HepG2 (cell line): ENCODE measurements at regions not wholly inside any gene's neighbourhood (a gene's known extent, or its start where the extent isn't known, plus 50 kb on each side); places are given as distances from the start of the nearest gene placed in this dataset.

ENCODE experiments used
- ATAC-seq: fragments of 200-7000 bp; cut with Tn5 transposase; 3 replicates; pipeline ENCODE4 v1.9.1; 2020; ENCODE audit warnings: mild to moderate bottlenecking, moderate library complexity
- BruUV-seq: library from RNA; stranded (reverse); fragments of 400-500 nt; replicated peaks from 2 replicates; lab custom pipeline; 2021; lab: Mats Ljungman, UMichigan
- CTCF ChIA-PET: fragments of 300-600 bp; formaldehyde crosslinking; extraction: SDS; loops from one replicate; lab custom pipeline; 2021; ENCODE audit warnings: low total read pairs, inconsistent platforms, low intra/inter-chr PET ratio; lab: Yijun Ruan, JAX
- POLR2A ChIA-PET: fragments of 350-600 bp; sonication (Branson Sonifier 250); formaldehyde crosslinking; loops from one replicate; lab custom pipeline; 2020; ENCODE audit warnings: antibody characterized with exemption, inconsistent platforms; lab: Yijun Ruan, JAX
- DNase-seq: peaks from one replicate; pipeline ENCODE4 v3.0.0-alpha.2; 2015; ENCODE audit warnings: low spot score
- FAIRE-seq: peaks from 3 replicates; lab custom pipeline; 2011; peaks lifted over from hg19 to GRCh38; lab: Jason Lieb, UNC
- H2AFZ ChIP-seq: one replicate; pipeline ENCODE4 v1.6.1; 2011; ENCODE audit warnings: low read length, inconsistent platforms
- H3K27ac ChIP-seq: fragments of 300-600 bp; 3 replicates; pipeline ENCODE4 v1.8.0; 2011; ENCODE audit warnings: mixed run types, mild to moderate bottlenecking, mixed read lengths, low read length, inconsistent platforms; ENCODE audit not compliant: insufficient read depth; ENCODE audit errors: extremely low read length
- H3K27me3 ChIP-seq, 2 experiments: fragments of 200-600 bp in 1 of 2; 2 replicates in 1 of 2; 3 replicates in 1 of 2; pipeline versions ENCODE4 v1.6.0 to v1.8.0; 2011; ENCODE audit warnings: low read length in 2 of 2, mild to moderate bottlenecking in 2 of 2, moderate library complexity in 2 of 2, inconsistent platforms in 1 of 2; ENCODE audit not compliant: insufficient read depth in 2 of 2, control insufficient read depth in 1 of 2
- H3K36me3 ChIP-seq, 2 experiments: fragments of 200-600 bp in 1 of 2; replicated peaks in 1 of 2; 2 replicates in 1 of 2; 3 replicates in 1 of 2; pipeline versions ENCODE4 v1.5.1 to v1.8.0; 2011; ENCODE audit warnings: low read length in 2 of 2, inconsistent platforms in 1 of 2; ENCODE audit not compliant: insufficient read depth in 2 of 2, control insufficient read depth in 1 of 2
- H3K4me1 ChIP-seq: 2 replicates; pipeline ENCODE4 v1.5.1; 2012; ENCODE audit warnings: low read length, inconsistent platforms; ENCODE audit not compliant: insufficient read depth
- H3K4me2 ChIP-seq: 2 replicates; pipeline ENCODE4 v1.6.0; 2011; ENCODE audit warnings: low read depth, low read length, inconsistent platforms
- H3K4me3 ChIP-seq, 3 experiments: fragments of 200-600 bp in 1 of 3; sonication (generic), shearing (Covaris generic) in 1 of 3; replicated peaks in 1 of 3; 2 replicates each; pipeline ENCODE4 v1.5.1; 2011 to 2016; ENCODE audit warnings: low read length in 3 of 3, inconsistent platforms in 2 of 3, low read depth in 2 of 3, mild to moderate bottlenecking in 2 of 3, control low read depth in 1 of 3, mixed read lengths in 1 of 3; ENCODE audit not compliant: insufficient read depth in 1 of 3
- H3K79me2 ChIP-seq: one replicate; pipeline ENCODE4 v1.6.1; 2011; ENCODE audit warnings: low read length, inconsistent platforms; ENCODE audit not compliant: insufficient read depth
- H3K9ac ChIP-seq: 2 replicates; pipeline ENCODE4 v1.6.0; 2011; ENCODE audit warnings: mild to moderate bottlenecking, low read depth, low read length, inconsistent platforms; ENCODE audit not compliant: insufficient read depth
- H3K9me3 ChIP-seq: 2 replicates; pipeline ENCODE4 v1.5.1; 2012; ENCODE audit warnings: mild to moderate bottlenecking, low read length
- H4K20me1 ChIP-seq: 2 replicates; pipeline ENCODE4 v1.6.0; 2011; ENCODE audit warnings: inconsistent platforms, mild to moderate bottlenecking, low read length, moderate library complexity; ENCODE audit not compliant: insufficient read depth
- CEBPG ChIP-seq: IDR thresholded peaks from 2 replicates; pipeline ENCODE4 v1.6.1; 2016
- DR1 ChIP-seq: sonication (generic); formaldehyde crosslinking; IDR thresholded peaks from 2 replicates; pipeline ENCODE4 v1.8.0; 2021; ENCODE audit warnings: mild to moderate bottlenecking, missing genetic modification reagents, inconsistent platforms
- HNF4G ChIP-seq, 2 experiments: sonication (generic) in 1 of 2; formaldehyde crosslinking in 1 of 2; IDR thresholded peaks; 2 replicates each; pipeline versions ENCODE4 v1.4.0 to v1.6.1; 2011 to 2020; ENCODE audit warnings: borderline replicate concordance in 2 of 2, low read depth in 2 of 2, mild to moderate bottlenecking in 2 of 2, low read length in 1 of 2, missing genetic modification reagents in 1 of 2, moderate library complexity in 1 of 2
- KDM3A ChIP-seq: IDR thresholded peaks from 2 replicates; pipeline ENCODE4 v1.6.1; 2018; ENCODE audit warnings: low read depth, missing compliant biosample characterization
- LBX2 ChIP-seq: sonication (generic); formaldehyde crosslinking; IDR thresholded peaks from 2 replicates; pipeline ENCODE4 v1.5.0; 2020; ENCODE audit warnings: missing genetic modification reagents, mild to moderate bottlenecking, borderline replicate concordance
- MTA1 ChIP-seq: sonication (generic); formaldehyde crosslinking; IDR thresholded peaks from 2 replicates; pipeline ENCODE4 v1.4.0; 2020; ENCODE audit warnings: missing genetic modification reagents, mild to moderate bottlenecking, borderline replicate concordance
- SSRP1 ChIP-seq: IDR thresholded peaks from 2 replicates; pipeline ENCODE4 v1.6.1; 2016; ENCODE audit warnings: control low read depth
- TEAD3 ChIP-seq: optimal IDR thresholded peaks from 2 replicates; pipeline ENCODE3; 2016; ENCODE audit warnings: borderline replicate concordance
- ZNF362 ChIP-seq: sonication (generic); formaldehyde crosslinking; IDR thresholded peaks from 2 replicates; pipeline ENCODE4 v1.4.0; 2020; ENCODE audit warnings: missing genetic modification reagents, mild to moderate bottlenecking, borderline replicate concordance
- in situ Hi-C: cut with HindIII; loops from 2 replicates; pipeline ENCODE4 v1.10.0; 2017; ENCODE audit warnings: low pct_unique_long_range_greater_than_20kb; ENCODE audit not compliant: extremely low pct_ligation_motif_present
- intact Hi-C: fragments of 100-400 bp; cut with micrococcal nuclease; formaldehyde crosslinking; loops from one replicate; pipeline ENCODE4 v1.10.0; 2022; ENCODE audit not compliant: unreplicated experiment
- TF ChIP-seq, protein P1 (sequence below): sonication (generic); formaldehyde crosslinking; IDR thresholded peaks from 2 replicates; pipeline ENCODE4 v1.8.1; 2022; ENCODE audit warnings: low read depth, mild to moderate bottlenecking, missing genetic modification reagents
- TF ChIP-seq, protein P2 (sequence below): sonication (generic); formaldehyde crosslinking; IDR thresholded peaks from 2 replicates; pipeline ENCODE4 v1.4.0; 2020; ENCODE audit warnings: mild to moderate bottlenecking, missing genetic modification reagents

DNA sequence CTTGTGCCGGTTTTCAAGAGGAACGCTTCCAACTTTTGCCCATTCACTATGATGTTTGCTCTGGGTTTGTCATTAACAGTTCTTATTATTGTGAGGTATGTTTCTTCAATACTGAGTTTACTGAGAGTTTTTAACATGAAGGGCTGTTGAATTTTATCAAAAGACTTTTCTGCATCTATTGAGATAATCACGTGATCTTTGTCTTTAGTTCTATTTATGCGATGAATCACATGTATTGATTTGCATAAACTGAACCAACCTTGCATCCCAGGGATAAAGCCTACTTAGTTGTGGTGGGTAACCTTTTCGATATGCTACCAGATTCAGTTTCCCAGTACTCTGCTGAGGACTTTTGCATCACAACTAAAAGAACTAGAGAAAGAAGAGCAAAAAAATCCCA is 318.0 kb downstream of the GASK1B start (continued):
- TF ChIP-seq HNF4G (IDR thresholded peaks at IDR 0.05; ENCODE audit: borderline replicate concordance, low read depth, low read length): no peak
- no peak for TF ChIP-seq HNF4G (CRISPR knock-in tag; IDR thresholded peaks at IDR 0.05; ENCODE audit: borderline replicate concordance, low read depth)
- TF ChIP-seq, protein P1, sequence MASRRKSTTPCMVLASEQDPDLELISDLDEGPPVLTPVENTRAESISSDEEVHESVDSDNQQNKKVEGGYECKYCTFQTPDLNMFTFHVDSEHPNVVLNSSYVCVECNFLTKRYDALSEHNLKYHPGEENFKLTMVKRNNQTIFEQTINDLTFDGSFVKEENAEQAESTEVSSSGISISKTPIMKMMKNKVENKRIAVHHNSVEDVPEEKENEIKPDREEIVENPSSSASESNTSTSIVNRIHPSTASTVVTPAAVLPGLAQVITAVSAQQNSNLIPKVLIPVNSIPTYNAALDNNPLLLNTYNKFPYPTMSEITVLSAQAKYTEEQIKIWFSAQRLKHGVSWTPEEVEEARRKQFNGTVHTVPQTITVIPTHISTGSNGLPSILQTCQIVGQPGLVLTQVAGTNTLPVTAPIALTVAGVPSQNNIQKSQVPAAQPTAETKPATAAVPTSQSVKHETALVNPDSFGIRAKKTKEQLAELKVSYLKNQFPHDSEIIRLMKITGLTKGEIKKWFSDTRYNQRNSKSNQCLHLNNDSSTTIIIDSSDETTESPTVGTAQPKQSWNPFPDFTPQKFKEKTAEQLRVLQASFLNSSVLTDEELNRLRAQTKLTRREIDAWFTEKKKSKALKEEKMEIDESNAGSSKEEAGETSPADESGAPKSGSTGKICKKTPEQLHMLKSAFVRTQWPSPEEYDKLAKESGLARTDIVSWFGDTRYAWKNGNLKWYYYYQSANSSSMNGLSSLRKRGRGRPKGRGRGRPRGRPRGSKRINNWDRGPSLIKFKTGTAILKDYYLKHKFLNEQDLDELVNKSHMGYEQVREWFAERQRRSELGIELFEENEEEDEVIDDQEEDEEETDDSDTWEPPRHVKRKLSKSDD (CRISPR knock-in tag): no peak
- TF ChIP-seq, all 625 proteins: peak for 2

GRCh38 chr4:157840648-157841047 is 332.2 kb downstream of the GASK1B start:
- H3K79me2 ChIP-seq: no peaks in the 10 kb centered on the region
- H3K4me2 ChIP-seq: no peak overlapping the region
- no peaks in the 10 kb centered on the region for H3K9me3 ChIP-seq
- no peak overlapping the region for H3K4me3 ChIP-seq
- ChIA-PET POLR2A (no interaction called here), CTCF (no interaction called here)
- H3K27me3 ChIP-seq: no peaks in the 10 kb centered on the region; a peak in 1 of 5 replicates
- no peak for ATAC-seq
- FAIRE-seq: no peak
- BruUV-seq: no TSS peak
- intact Hi-C loops: no loop called here
- H3K27ac ChIP-seq: no peak overlapping the region
- no peak overlapping the region for H3K9ac ChIP-seq
- no peak overlapping the region for H2AFZ ChIP-seq
- in situ Hi-C loops: no loop called here
- DNase-seq: no peak
- H3K36me3 ChIP-seq: no peaks in the 10 kb centered on the region
- no peaks in the 10 kb centered on the region for H3K4me1 ChIP-seq
- H4K20me1 ChIP-seq: no peaks in the 10 kb centered on the region
- TF ChIP-seq, protein P2, sequence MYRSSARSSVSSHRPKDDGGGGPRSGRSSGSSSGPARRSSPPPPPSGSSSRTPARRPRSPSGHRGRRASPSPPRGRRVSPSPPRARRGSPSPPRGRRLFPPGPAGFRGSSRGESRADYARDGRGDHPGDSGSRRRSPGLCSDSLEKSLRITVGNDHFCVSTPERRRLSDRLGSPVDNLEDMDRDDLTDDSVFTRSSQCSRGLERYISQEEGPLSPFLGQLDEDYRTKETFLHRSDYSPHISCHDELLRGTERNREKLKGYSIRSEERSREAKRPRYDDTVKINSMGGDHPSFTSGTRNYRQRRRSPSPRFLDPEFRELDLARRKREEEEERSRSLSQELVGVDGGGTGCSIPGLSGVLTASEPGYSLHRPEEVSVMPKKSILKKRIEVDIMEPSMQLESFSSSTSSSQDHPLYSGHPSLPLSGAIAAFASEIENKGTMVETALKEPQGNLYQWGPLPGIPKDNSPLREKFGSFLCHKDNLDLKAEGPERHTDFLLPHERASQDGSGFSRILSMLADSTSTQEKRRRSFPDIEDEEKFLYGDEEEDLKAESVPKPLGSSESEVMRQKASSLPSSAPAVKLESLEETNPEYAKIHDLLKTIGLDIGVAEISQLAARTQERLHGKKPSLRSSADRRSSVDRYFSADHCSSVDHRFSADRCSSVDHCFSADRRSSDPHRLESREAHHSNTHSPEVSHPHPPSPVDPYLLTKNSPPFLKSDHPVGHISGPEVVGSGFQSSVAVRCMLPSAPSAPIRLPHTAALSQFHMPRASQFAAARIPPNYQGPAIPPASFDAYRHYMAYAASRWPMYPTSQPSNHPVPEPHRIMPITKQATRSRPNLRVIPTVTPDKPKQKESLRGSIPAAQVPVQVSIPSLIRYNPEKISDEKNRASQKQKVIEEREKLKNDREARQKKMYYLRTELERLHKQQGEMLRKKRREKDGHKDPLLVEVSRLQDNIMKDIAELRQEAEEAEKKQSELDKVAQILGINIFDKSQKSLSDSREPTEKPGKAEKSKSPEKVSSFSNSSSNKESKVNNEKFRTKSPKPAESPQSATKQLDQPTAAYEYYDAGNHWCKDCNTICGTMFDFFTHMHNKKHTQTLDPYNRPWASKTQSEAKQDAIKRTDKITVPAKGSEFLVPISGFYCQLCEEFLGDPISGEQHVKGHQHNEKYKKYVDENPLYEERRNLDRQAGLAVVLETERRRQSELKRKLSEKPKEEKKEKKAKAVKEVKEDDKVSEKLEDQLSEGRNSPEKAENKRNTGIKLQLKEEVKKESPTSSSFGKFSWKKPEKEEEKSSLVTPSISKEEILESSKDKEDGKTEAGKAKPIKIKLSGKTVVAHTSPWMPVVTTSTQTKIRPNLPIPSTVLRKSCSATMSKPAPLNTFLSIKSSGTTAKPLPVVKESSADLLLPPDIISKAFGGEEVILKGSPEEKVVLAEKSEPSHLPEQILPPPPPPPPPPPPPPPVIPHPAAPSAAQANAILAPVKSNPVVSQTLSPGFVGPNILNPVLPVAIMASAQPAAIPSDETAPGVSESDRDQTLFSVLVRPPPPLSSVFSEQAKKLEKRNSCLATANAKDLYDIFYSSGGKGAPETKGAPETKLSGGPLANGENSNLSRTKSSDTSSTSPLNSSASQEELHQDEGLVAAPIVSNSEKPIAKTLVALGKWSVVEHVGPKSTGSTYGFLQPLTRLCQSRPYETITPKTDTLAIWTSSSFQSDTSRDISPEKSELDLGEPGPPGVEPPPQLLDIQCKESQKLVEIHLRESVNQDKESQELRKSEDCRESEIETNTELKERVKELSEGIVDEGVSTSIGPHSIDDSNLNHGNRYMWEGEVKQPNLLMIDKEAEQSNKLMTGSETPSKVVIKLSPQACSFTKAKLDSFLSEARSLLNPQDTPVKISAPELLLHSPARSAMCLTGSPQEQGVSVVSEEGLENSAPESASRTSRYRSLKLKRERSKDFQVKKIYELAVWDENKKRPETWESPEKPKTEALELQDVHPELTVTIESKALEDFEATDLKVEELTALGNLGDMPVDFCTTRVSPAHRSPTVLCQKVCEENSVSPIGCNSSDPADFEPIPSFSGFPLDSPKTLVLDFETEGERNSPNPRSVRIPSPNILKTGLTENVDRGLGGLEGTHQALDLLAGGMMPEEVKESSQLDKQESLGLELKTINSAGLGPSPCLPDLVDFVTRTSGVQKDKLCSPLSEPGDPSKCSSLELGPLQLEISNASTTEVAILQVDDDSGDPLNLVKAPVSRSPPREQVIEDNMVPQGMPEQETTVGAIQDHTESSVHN (CRISPR knock-in tag): no peak
- TF ChIP-seq TEAD3 (CRISPR knock-in tag) (no peak), SSRP1 (no peak), DR1 (CRISPR knock-in tag) (no peak), LBX2 (CRISPR knock-in tag) (no peak), MTA1 (no peak), CEBPG (no peak), KDM3A (no peak), ZNF362 (no peak)
